ENCODE measurements at regions not wholly inside any gene's neighbourhood (a gene's known extent, or its start where the extent isn't known, plus 50 kb on each side); places are given as distances from the start of the nearest gene placed in this dataset.
"Not testable (repeated sequence)": the region's sequence is repeated elsewhere in the genome, so short reads cannot be mapped to it uniquely, and the experiment has no call there.

GRCh38 chr1:149361310-149361709, 113.5 kb upstream of the NBPF19 start:
- H3K27me3 ChIP-seq (ENCODE audit: control insufficient read depth, insufficient read depth, low read length); DNase-seq (ENCODE audit: low read depth); POLR2A ChIA-PET; CTCF ChIA-PET; H3K4me3 ChIP-seq (ENCODE audit: low read depth, low read length); H3K36me3 ChIP-seq (ENCODE audit: control insufficient read depth, insufficient read depth, low read length): not testable (repeated sequence)

GRCh38 chr1:149364188-149364981, 110.5 kb upstream of the NBPF19 start:
- DNase-seq (ENCODE audit: low read depth); H3K36me3 ChIP-seq (ENCODE audit: control insufficient read depth, insufficient read depth, low read length); H3K27me3 ChIP-seq (ENCODE audit: control insufficient read depth, insufficient read depth, low read length); CTCF ChIA-PET; H3K4me3 ChIP-seq (ENCODE audit: low read depth, low read length); POLR2A ChIA-PET: not testable (repeated sequence)

- POLR2A ChIA-PET; DNase-seq (ENCODE audit: low read depth); H3K36me3 ChIP-seq (ENCODE audit: control insufficient read depth, insufficient read depth, low read length); H3K27me3 ChIP-seq (ENCODE audit: control insufficient read depth, insufficient read depth, low read length); CTCF ChIA-PET; H3K4me3 ChIP-seq (ENCODE audit: low read depth, low read length): not testable (repeated sequence)
Measured at GRCh38 chr1:149366402-149366801, 108.4 kb upstream of the NBPF19 start.

- DNase-seq (ENCODE audit: low read depth); POLR2A ChIA-PET; CTCF ChIA-PET; H3K4me3 ChIP-seq (ENCODE audit: low read depth, low read length); H3K36me3 ChIP-seq (ENCODE audit: control insufficient read depth, insufficient read depth, low read length); H3K27me3 ChIP-seq (ENCODE audit: control insufficient read depth, insufficient read depth, low read length): not testable (repeated sequence)
Measured at GRCh38 chr1:149367472-149368044, 107.3 kb upstream of the NBPF19 start.

- DNase-seq (ENCODE audit: low read depth); POLR2A ChIA-PET; H3K4me3 ChIP-seq (ENCODE audit: low read depth, low read length); CTCF ChIA-PET; H3K36me3 ChIP-seq (ENCODE audit: control insufficient read depth, insufficient read depth, low read length); H3K27me3 ChIP-seq (ENCODE audit: control insufficient read depth, insufficient read depth, low read length): not testable (repeated sequence)
Measured at GRCh38 chr1:149368337-149368736, 106.5 kb upstream of the NBPF19 start.

GRCh38 chr1:149369081-149369480, 105.8 kb upstream of the NBPF19 start:
- H3K4me3 ChIP-seq (ENCODE audit: low read depth, low read length): not testable (repeated sequence)

GRCh38 chr1:149371955-149372354, 102.9 kb upstream of the NBPF19 start:
- DNase-seq (ENCODE audit: low read depth); POLR2A ChIA-PET; H3K4me3 ChIP-seq (ENCODE audit: low read depth, low read length); H3K27me3 ChIP-seq (ENCODE audit: control insufficient read depth, insufficient read depth, low read length); H3K36me3 ChIP-seq (ENCODE audit: control insufficient read depth, insufficient read depth, low read length); CTCF ChIA-PET: not testable (repeated sequence)

More at GRCh38 chr1:149369081-149369480, 105.8 kb upstream of the NBPF19 start:
- DNase-seq (ENCODE audit: low read depth); CTCF ChIA-PET; POLR2A ChIA-PET; H3K36me3 ChIP-seq (ENCODE audit: control insufficient read depth, insufficient read depth, low read length); H3K27me3 ChIP-seq (ENCODE audit: control insufficient read depth, insufficient read depth, low read length): not testable (repeated sequence)

- H3K4me3 ChIP-seq (ENCODE audit: low read depth, low read length); H3K27me3 ChIP-seq (ENCODE audit: control insufficient read depth, insufficient read depth, low read length); CTCF ChIA-PET; POLR2A ChIA-PET; H3K36me3 ChIP-seq (ENCODE audit: control insufficient read depth, insufficient read depth, low read length); DNase-seq (ENCODE audit: low read depth): not testable (repeated sequence)
Measured at GRCh38 chr1:149378462-149378861, 96.4 kb upstream of the NBPF19 start.

GRCh38 chr1:149390173-149390926, 84.5 kb upstream of the NBPF19 start:
- peak; percentile 27 for DNase-seq (ENCODE audit: low read depth)
- peak overlapping the region; percentile 44 for H3K4me3 ChIP-seq (ENCODE audit: low read depth, low read length)
- CTCF ChIA-PET; H3K27me3 ChIP-seq (ENCODE audit: control insufficient read depth, insufficient read depth, low read length); POLR2A ChIA-PET; H3K36me3 ChIP-seq (ENCODE audit: control insufficient read depth, insufficient read depth, low read length): not testable (repeated sequence)

GRCh38 chr1:149390931-149391330, 83.9 kb upstream of the NBPF19 start:
- CTCF ChIA-PET; POLR2A ChIA-PET; DNase-seq (ENCODE audit: low read depth); H3K27me3 ChIP-seq (ENCODE audit: control insufficient read depth, insufficient read depth, low read length); H3K36me3 ChIP-seq (ENCODE audit: control insufficient read depth, insufficient read depth, low read length): not testable (repeated sequence)
- peak overlapping the region; percentile 44 for H3K4me3 ChIP-seq (ENCODE audit: low read depth, low read length)

GRCh38 chr1:149395802-149396201, 79.0 kb upstream of the NBPF19 start:
- H3K27me3 ChIP-seq (ENCODE audit: control insufficient read depth, insufficient read depth, low read length); H3K4me3 ChIP-seq (ENCODE audit: low read depth, low read length); DNase-seq (ENCODE audit: low read depth); H3K36me3 ChIP-seq (ENCODE audit: control insufficient read depth, insufficient read depth, low read length); CTCF ChIA-PET; POLR2A ChIA-PET: not testable (repeated sequence)

- DNase-seq (ENCODE audit: low read depth); H3K4me3 ChIP-seq (ENCODE audit: low read depth, low read length); H3K27me3 ChIP-seq (ENCODE audit: control insufficient read depth, insufficient read depth, low read length); H3K36me3 ChIP-seq (ENCODE audit: control insufficient read depth, insufficient read depth, low read length); POLR2A ChIA-PET; CTCF ChIA-PET: not testable (repeated sequence)
Measured at GRCh38 chr1:149398527-149398926, 76.3 kb upstream of the NBPF19 start.

- DNase-seq (ENCODE audit: low read depth); H3K36me3 ChIP-seq (ENCODE audit: control insufficient read depth, insufficient read depth, low read length); H3K27me3 ChIP-seq (ENCODE audit: control insufficient read depth, insufficient read depth, low read length); POLR2A ChIA-PET; CTCF ChIA-PET; H3K4me3 ChIP-seq (ENCODE audit: low read depth, low read length): not testable (repeated sequence)
Measured at GRCh38 chr1:149408404-149408803, 66.4 kb upstream of the NBPF19 start.

Measured in BJ (cell line).